Astrocyte of the hippocampus (primary cell): ENCODE measurements at regions not wholly inside any gene's neighbourhood (a gene's known extent, or its start where the extent isn't known, plus 50 kb on each side); places are given as distances from the start of the nearest gene placed in this dataset.

ENCODE experiments used
- DNase-seq: peaks from one replicate; pipeline ENCODE4 v3.0.0; 2011; ENCODE audit warnings: low read depth, low spot score

DNA sequence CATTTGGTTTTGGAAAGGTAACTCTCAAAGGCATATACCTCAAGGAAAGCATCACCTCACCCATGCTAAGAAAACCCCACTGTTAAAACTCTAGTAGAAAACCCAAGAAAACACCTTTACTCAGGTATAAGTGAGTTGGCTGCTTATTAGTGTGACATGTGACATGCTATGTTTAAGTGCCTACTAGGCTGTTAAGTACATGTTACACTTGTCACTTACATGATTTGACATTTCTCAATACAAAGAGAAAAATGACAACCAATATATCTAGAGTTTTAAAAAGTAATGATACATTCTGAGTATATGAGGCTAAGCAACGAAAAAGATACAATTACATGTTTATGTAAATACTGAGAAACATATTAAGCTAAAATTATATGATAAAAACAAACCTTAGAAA is 1548.3 kb upstream of the TENM3 start:
- DNase-seq: no peak

DNA sequence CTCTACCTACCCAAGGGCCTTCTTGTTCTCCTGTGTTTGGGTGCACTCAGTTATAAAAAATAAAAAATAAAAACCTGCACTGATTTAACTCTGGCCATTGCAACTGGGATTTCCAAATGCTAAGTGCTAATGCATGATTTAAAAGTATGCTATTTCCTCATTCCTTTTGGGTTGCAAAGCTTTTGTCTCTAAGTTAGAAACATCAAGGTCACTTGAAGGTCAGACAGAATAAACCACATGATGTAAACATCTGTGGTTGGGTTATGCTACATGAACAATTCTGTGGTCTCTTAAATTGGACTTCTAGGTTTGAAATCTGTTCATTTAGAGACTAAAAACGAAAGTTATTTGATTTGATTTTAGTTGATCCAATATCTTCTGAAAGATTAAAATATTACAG is 1547.4 kb upstream of the TENM3 start:
- peak; percentile 93 for DNase-seq

DNA sequence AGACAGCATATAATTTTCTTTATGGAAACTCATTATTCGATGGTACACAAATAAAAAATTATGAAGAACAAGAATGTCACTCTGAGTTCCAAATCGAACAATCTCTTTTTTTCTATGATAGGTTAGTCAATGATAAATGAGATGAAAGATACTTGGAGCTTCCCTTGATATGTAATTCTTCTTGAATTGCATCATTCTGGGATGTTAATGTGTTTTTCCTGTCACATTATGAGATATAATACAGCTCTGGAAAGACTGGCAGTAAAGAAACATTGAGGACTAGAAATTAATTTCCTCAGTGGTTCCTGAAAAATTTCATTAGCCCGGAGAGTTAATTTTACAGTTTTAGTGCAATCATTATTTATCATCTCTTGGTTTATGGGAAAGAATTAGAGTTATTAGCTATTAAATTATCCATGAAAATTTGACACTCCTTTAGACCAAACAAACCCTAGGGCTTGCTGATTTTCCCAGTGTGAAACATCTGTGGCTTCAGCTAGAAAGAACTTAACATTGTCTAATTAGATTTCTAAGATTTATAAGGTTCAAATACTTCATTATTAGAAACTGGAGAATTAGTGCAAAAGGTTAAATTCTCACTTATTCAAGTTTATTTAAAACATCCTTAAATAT is 1546.6 kb upstream of the TENM3 start:
- DNase-seq: no peak

DNA sequence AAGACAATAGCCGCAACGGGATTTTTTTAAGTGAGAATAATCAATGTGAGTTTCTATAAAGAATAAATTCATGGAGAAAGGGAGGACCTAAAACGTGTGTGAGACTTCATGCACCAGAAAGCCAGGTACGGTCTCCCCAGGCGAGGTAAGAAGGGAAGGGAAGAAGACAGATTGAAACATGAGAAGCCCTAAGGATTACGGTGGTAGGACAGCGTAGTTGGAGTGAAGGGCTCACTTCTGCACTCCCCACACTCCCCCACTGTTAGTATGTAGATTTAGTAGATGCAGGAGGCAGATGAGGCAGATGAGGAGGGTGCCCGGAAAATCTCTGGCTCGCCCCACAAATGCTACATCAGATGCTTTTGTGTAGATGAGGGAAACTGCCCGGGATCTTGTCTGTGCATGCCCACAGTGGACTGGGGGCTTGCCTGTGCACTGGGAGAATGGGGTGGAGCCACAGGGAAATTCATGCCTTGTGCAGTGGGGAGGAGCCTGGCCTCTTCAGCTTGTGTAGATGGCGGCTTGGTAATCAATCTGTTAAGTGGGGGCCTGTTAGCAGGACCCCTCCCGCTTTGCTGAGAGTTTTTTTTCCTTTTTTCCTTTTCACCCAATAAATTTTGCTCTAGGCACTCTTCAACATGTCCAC is 1544.5 kb upstream of the TENM3 start:
- no peak for DNase-seq

DNA sequence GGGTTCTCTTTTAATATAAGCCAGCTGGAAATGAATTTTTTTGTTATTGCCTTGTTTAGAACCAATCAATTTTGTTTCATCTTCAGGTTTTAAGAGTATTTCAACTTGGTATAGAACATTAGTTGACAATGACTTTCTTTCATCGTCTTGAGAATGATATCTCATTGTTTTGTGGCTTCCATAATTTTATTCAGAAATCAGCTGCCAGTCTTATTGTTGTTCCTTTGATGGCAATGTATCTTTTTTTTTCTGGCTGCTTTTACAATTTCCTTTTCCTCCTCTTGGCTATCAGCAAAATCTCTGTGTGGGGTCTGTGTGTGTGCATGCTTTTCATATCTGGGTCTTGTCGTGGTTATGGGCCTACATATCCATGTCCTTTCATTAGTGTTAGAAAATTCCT is 1536.4 kb upstream of the TENM3 start:
- DNase-seq: no peak

DNA sequence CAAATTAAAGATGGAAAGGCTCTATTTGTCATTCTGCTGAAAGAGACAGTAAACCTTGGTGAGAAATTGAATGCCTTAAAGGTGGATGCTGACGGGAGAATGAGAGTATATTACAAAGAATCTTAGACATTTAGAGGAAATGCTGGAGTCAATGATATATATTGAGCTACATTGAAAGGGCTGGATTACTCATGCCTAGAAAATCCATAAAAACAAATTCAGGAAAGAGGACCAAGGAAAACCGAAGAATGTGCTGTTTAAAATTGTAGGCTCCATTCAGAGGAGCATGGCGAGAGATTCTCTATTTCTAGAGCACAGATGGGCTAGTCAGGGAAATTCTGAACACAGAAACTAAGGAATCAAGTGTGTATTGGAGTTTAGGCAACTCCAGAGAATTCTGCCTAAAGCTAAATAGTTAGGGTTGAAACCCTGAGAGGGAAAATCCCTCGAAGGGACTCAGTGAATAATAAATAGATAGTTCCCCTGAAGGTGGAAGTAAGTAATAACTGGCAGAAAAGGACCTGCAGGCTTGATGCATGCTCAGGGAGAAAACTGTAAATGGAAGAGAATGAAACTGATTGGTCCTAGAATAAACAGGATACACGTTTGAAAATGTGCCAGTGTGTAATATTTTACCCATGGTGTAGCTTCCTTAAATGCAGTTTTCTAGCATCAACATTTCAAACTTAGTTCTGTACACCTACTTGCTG is 1532.4 kb upstream of the TENM3 start:
- DNase-seq: peak; percentile 33

DNA sequence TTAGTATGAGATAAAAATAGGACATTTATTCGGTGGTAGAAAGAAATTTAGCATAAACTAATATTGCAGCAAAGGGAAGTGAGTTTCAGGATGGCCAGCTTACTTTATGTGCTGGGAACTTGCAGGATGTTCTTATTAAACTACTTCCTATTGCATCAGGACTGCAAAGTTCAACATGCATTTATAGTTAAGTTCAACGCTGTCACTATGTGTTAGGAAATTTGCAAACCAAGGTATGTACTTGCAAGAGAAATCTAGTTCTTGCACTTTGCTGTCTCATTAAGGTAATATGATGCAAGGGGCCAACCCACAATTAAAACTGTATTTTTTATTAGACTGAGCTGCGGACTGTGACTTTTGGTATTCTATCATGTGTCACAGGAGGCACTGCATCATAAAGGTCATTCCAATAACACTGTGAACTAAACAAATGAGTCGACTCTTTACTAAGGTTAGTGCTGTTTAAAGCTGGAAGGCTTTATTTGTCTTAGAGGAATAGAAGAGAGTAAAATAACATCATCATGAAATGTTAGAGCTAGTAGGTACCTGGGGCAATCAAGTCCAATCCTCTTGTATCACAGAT is 1525.7 kb upstream of the TENM3 start:
- no peak for DNase-seq

DNA sequence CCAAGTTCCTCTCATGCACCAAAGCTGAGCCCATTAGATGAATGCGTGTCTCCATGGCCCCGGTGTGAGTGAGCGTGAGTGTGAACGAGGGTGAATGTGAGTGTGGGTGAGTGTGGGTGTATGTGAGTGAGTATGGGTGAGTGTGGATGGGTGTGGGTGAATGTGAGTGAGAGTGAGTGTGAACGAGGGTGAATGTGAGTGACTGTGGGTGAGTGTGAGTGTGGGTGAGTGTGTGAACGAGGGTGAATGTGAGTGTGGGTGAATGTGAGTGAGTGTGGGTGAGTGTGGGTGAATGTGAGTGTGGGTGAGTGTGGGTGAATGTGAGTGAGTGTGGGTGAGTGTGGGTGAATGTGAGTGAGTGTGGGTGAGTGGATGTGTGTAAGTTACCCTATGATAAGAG is 1521.8 kb upstream of the TENM3 start:
- DNase-seq: no peak

DNA sequence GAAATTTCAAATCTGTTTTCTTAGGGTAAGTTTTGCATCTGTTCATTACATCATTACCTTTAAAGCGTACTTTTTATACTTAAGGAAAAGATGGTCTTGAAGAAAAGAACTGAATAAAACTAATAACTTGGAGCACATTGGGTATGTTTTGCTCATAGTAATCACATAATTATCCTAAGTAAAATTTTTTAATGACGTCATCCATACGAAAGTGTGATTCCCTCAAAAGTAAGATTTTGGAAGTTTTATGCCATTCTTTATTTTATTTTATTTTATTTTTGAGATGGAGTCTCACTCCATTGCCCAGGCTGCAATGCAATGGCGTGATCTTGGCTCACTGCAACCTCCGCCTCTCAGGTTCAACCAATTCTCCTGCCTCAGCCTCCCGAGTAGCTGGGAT is 1516.6 kb upstream of the TENM3 start:
- no peak for DNase-seq

DNA sequence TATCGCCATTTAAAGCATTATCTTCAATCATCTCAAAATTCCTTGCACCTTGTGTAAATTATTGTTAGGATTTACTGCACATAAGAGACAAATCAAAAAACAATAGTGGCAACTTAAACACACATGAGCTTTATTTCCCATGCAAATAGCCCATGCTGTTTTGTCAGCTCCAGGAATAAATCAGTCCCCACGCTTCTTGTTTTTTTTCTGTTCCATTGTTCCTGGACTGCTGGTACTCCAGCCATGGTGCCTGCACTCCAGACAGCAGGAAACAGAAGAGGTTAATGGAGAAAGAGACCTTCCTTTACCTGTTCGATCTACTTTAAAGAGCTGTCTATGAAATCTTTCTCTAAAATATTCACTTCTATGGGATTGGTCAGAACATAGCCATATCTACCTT is 1515.7 kb upstream of the TENM3 start:
- DNase-seq: no peak

DNA sequence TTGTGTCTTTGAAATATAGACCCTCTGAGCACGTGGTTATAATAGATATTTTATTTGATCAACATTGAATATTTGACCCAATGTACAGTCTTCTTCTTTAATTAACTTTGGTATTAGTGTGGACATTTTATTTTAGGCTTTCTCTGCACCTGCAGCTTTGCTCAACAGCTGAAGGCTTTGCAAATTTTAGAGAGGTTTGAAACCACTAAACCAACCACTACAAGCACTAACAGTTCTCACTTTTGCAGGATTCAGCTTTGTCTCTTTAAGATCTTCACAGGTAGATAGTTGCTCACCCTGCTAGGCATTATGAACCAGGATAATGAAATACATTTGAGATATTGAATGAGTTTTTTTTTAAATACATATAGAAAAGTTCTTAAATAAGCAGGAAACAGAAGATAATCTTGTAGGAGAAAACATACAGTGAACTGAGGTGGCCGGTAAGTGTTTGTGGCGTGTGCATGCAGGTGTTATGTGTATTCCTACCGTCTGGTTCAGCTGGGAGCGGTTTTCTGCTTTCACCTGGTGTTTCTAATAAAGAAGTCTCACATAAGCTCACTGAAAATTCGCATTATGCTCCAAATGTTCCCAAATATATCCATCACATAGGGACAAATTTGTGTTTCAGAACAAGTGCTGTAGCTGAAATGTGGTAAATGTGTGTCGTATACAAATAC is 1508.3 kb upstream of the TENM3 start:
- no peak for DNase-seq

DNA sequence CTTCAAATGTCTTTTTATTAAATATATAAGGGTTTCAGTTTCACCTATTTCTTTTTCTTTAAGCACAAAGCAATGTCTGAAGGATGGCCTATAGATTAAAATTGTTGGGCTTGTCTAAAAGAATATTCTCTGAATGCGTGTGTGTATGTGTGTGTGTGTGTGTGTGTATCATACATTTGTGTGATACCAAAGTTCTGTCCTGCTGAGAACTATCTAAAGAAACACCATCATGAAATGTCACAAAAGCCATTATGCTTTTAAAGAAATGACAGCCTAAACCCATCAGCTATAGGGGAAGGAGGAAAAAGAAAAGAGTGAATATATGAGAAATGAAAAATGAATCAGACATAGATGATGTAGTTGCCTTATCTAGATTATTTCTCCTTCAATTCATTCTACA is 1501.5 kb upstream of the TENM3 start:
- DNase-seq: no peak

DNA sequence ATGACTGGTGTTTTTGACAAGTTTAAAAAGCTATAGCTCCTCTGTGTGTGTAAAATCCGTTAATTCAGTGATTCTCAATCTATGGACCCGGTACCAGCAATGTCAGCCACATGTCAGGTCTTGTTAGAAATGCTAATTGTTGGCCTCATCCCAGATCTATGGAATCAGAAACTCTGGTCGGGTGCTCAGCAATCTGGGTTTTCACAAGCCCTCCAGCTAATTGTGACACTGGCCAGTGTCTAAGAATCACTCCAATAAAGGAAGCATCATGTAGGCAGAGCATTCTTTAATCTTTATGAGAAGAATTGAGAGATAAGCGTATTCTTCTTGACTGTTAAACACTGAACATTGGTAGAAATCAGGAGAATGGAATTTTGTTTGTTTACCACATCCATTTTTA is 1498.2 kb upstream of the TENM3 start:
- DNase-seq: no peak

DNA sequence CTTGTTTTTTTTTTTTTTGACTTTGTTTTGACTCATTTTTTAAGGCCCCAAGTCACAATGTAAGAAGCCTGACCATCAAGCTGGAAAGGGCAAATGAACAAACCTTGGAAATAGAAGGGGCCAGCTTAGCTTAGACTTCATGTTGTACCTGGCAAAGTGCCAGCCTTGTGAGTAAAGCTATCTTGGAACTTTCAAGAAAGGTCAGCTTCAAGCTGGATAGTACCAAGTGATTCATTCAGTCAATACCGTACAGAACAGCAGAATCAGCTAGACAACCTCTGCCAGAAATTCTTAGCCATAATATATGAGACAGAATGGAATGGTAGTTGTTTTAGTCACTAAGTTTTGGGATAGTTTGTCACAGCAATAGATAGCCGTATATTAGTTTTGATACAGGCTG is 1492.2 kb upstream of the TENM3 start:
- DNase-seq: peak; percentile 77

DNA sequence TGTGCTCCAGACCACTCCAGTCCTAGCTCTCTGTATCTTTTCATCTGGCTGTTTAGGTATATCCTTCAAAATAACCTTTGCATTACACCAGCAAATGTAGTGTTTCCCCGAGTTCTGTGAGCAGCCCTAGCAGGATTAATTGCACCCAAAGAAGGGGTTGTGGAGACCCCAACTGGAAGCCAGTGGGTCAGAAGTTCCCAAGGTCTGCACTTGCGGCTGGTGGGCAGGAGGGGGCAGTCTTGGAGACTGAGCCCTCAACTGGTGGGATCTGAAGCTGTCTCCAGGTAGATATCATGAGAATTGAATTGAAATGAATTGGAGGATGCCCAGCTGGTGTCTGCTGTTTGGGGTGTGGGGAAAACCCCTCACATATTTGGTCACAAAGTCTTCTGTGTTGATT is 1485.3 kb upstream of the TENM3 start:
- no peak for DNase-seq

DNA sequence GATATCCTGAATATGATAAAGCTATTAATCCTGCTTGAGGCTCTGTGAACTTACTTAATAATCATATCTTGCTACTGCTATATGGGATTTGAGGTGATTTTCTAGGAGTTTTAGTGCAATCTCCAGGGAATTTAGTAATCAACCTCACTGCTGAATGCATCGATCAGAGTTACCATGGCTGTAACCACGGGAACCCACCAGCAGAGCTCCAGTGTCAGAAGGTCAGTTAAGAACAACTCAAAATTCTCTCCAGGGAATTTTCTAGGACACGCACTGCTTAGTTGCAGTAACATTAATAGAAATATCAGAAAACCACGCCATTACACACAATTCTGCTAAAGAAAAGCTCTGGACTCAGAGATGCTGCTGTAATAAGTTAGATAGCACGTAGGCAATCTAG is 1477.2 kb upstream of the TENM3 start:
- no peak for DNase-seq

DNA sequence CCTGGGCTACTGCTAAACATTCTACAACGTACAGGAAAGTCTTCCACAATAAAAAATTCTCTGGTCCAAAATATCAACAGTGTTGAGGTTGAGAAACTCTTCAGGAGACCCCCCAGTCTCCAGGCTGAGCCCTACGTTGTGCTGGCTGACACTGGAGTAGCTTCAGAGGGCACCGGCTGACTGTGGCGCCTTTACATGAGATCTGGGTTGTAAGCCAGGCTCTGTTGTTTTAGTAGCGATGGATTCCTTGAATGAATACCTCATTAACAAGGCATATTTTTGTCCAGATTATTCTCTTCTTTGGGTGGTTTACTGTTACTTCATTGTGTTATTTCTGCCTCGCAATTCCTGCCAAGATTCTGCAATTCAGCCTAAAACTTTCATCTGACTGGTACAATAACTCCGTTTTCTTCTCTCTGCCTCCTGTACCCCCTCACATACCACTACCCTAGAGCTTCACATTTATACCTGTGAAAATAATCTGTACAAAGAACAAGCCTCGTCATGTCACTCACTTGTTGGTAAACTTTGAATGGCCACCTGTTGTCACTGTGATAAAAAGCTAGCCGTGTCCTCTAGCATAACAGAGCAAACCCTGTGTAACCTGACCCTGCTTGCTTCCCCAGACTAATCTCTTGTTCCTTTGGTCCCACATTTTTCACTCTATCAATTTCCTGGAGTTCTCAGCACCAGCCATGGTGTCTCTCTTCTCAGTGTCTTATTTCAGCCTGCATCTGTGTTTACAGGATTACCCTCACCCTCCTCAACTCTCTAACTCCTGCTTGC is 1476.1 kb upstream of the TENM3 start:
- peak; percentile 47 for DNase-seq

DNA sequence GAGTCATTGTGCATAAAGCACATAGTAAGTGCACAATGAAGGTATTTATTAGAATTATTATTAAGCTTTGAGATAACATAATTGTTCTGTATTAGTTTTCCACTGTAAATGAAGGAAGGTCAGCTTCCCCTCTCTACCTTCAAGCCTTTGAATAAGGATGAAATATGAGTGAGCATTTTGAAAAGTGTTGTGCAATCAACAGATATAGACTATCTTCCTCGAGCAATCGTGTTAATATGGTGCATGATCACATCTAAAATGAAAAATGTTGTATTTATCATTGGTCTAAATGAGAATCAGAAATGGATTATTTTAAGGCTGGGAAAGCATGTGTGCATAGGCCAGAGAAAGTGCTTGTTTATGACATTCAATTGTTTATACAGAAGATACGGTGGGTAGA is 1474.6 kb upstream of the TENM3 start:
- no peak for DNase-seq

DNA sequence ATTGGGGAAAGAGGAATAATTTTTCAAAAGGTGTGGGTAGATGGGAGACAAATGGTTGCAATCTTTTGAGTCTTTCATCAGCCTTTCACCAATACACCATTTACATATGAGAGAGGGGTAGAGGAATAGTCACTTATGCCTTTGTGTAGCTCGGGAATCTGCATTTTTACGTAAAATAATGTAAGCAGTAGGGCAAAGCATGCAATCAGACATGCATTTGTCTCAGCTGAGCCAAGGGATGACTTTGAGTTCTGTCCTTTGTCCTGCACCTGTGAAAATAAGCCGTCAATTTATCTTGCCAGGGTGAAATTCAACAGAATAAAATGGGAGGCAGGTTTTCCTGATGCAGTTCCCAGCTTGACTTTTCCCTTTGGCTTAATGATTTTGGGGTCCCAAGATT is 1473.4 kb upstream of the TENM3 start:
- DNase-seq: no peak

DNA sequence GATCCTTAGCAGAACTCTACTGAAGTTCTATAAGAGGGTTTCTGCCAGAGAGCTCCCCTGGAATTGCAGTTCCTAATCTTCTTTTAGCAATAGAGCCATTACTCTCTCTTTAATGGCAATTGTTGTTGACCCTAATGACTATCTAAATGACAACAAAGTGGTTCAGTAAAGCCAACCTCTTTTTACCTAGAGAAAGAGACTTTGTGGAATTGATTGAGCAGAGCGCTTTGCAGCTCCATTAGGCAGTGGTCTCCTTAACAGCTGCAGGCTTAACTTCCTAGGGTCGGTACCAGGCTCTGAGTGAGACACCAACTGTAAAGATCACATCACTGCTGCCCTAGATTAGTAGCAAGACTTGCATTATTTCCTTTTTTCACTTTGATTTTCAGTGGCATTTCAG is 1472.9 kb upstream of the TENM3 start:
- DNase-seq: no peak

DNA sequence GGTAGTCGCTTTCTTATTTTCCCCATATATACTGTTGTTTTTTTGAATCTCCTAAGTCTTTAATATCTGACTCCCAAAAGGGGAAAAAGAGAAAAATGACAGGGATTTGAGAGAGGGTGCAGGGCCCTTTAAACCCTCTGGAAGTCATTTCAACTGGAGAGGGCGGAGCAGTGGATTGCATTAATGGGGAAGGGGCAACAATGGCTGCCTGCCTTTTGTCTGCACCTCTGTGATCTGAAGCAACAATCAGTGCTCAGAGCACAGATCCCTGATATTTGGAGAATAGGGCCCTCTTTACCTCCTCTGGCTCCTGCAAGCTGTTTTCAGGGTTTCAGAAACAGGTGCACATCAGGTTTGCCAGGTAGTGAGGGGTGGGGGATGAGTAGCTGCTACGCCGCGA is 1458.3 kb upstream of the TENM3 start:
- no peak for DNase-seq

DNA sequence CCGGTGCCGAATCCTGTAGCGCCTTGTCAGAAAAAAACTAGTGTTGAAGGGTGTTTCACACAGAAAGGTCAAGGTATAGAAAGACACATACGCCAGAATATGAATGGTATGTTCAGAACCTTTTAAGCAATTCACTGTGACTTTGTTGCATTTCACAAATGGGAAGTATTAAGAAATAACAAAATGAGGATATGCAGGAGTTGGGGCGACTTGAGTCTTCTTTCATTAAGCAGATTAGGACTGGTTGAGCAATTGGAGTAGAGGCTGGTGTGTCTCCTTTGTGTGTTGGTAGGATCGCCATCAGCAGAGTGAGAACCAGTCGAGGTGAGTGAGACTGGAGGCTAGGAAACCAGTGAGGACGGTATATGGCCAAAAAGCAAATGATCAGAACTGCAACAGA is 1454.5 kb upstream of the TENM3 start:
- no peak for DNase-seq
